ENCODE measurements at regions not wholly inside any gene's neighbourhood (a gene's known extent, or its start where the extent isn't known, plus 50 kb on each side); places are given as distances from the start of the nearest gene placed in this dataset.

GRCh38 chr2:162928356-162928755 is 89.8 kb upstream of the KCNH7 start:
- DNase-seq = no peak

GRCh38 chr2:162926907-162927306 is 88.3 kb upstream of the KCNH7 start:
- DNase-seq = no peak

- DNase-seq = no peak
Measured at GRCh38 chr2:162926501-162926900, 87.9 kb upstream of the KCNH7 start.

GRCh38 chr2:162925595-162925994 is 87.0 kb upstream of the KCNH7 start:
- no peak for DNase-seq

GRCh38 chr2:162919111-162919510 is 80.5 kb upstream of the KCNH7 start:
- DNase-seq = no peak

GRCh38 chr2:162917626-162918025 is 79.1 kb upstream of the KCNH7 start:
- no peak for DNase-seq

GRCh38 chr2:162916286-162916801 is 77.8 kb upstream of the KCNH7 start:
- no peak for DNase-seq

- no peak for DNase-seq
Measured at GRCh38 chr2:162915858-162916257, 77.3 kb upstream of the KCNH7 start.

GRCh38 chr2:162914161-162914560 is 75.6 kb upstream of the KCNH7 start:
- DNase-seq = no peak

GRCh38 chr2:162912787-162913186 is 74.2 kb upstream of the KCNH7 start:
- DNase-seq = no peak

GRCh38 chr2:162908567-162908966 is 70.0 kb upstream of the KCNH7 start:
- DNase-seq = no peak

- peak; percentile 14 for DNase-seq
Measured at GRCh38 chr2:162890690-162891311, 52.2 kb upstream of the KCNH7 start.

GRCh38 chr2:162888652-162889051 is 50.1 kb upstream of the KCNH7 start:
- DNase-seq = no peak

All from CD4-positive, alpha-beta T cell treated with Interleukin-10 for 1 hour (primary cell).